GM10248 (cell line): ENCODE measurements at regions not wholly inside any gene's neighbourhood (a gene's known extent, or its start where the extent isn't known, plus 50 kb on each side); places are given as distances from the start of the nearest gene placed in this dataset.

Experiments
- CTCF ChIA-PET: fragments of 300-600 bp; sonication (Branson Sonifier 250); formaldehyde crosslinking; extraction: SDS; loops from one replicate; lab custom pipeline; 2021; ENCODE audit warnings: antibody characterized with exemption; lab: Yijun Ruan, JAX
- POLR2A ChIA-PET: fragments of 350-650 bp; sonication (Branson Sonifier 250); formaldehyde crosslinking; extraction: SDS; loops from one replicate; lab custom pipeline; 2020; ENCODE audit warnings: antibody characterized with exemption; lab: Yijun Ruan, JAX
- DNase-seq: peaks from one replicate; pipeline ENCODE4 v3.0.0; 2012; ENCODE audit errors: extremely low spot score
- TF ChIP-seq, protein P1 (sequence below): IDR thresholded peaks from 2 replicates; pipeline ENCODE4 v1.5.1; 2012; ENCODE audit warnings: mild to moderate bottlenecking, low read depth; ENCODE audit errors: extremely low read depth, missing control alignments, control extremely low read depth

DNA sequence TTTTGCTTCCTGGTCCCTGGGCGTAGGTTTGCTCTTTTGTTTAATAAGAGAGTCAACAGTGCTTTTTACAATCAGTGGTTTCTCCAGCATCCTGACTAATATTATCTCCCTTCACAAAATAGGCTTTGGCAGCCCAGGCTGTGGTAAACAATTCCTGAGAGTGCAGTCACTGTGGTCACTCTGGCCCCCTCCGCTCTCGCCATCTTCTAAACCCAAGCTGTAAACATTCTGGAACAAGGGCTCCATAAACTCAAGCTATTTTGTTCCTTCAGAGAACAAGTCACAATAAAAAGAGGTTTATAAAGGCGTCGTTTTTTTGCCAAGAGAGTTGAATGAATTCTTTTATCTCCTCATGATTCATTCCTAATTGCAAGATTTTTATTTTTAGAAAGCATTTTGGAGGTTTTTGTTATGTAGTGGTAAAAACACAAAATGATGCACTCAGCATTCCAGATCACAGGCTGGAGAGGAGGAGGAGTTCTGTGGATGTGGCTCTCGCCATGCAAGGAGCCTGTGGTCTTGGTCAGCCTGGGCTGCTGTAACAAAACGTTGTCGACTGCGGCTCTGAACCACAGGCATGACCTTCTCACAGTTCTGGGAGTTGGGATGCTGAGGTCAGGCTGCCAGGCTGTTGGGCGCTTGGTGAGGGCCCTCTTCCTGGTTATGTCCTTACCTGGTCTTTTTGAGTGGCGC lies 486.4 kb upstream of the FAT1 start:
- CTCF ChIA-PET, result no interaction called here
- no peak for DNase-seq
- POLR2A ChIA-PET, result no interaction called here
- TF ChIP-seq, protein P1, sequence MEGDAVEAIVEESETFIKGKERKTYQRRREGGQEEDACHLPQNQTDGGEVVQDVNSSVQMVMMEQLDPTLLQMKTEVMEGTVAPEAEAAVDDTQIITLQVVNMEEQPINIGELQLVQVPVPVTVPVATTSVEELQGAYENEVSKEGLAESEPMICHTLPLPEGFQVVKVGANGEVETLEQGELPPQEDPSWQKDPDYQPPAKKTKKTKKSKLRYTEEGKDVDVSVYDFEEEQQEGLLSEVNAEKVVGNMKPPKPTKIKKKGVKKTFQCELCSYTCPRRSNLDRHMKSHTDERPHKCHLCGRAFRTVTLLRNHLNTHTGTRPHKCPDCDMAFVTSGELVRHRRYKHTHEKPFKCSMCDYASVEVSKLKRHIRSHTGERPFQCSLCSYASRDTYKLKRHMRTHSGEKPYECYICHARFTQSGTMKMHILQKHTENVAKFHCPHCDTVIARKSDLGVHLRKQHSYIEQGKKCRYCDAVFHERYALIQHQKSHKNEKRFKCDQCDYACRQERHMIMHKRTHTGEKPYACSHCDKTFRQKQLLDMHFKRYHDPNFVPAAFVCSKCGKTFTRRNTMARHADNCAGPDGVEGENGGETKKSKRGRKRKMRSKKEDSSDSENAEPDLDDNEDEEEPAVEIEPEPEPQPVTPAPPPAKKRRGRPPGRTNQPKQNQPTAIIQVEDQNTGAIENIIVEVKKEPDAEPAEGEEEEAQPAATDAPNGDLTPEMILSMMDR, result no peak

DNA sequence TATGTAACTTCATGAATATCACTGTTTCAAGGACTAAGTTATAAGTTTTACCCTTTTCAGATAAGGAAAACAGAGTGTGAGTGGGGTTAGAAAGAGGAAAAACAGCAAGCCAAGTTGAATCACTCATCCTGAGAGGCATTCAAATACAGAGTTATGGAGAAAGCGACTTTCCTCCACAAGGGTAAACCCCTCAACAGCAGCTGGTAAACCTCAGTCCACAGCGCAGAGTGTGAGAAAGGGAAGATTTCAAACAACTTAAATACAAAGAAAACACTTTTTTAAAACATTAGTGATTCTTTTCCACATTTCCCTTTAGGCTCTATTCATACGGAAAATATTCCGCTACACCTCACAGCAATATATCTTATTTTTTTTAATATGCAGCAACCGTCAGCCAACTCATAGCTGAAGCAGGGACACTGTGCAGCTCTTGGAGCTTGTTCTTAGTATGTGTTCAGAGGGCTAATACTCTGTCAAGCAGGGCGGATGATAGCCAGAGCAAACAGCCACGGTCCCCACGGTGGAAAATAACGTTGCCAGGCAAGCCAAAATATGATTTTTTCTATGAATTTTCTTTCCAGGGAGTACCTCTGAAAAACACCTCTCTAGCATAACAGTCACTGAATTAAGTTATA lies 488.9 kb upstream of the FAT1 start:
- TF ChIP-seq, protein P1, result no peak
- ChIA-PET CTCF (no interaction called here), POLR2A (no interaction called here)
- no peak for DNase-seq

DNA sequence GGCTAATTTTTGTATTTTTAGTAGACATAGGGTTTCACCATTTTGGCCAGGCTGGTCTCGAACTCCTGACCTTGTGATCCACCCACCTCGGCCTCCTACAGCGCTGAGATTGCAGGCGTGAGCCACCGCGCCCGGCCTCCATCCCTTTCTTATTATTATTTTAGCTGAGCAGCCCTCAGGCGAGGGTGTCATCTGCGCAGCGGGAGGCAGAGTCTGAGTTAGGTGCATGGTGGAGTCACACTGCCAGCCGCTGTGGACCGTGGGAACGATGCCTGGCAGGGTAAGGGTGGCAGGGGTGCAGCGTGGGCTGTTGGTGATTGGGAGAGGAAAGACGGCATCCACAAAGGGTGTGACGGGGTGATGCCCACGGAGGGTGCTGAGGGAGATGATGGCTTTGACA lies 491.8 kb upstream of the FAT1 start:
- POLR2A ChIA-PET, result no interaction called here
- TF ChIP-seq, protein P1, result no peak
- CTCF ChIA-PET, result no interaction called here
- no peak for DNase-seq

DNA sequence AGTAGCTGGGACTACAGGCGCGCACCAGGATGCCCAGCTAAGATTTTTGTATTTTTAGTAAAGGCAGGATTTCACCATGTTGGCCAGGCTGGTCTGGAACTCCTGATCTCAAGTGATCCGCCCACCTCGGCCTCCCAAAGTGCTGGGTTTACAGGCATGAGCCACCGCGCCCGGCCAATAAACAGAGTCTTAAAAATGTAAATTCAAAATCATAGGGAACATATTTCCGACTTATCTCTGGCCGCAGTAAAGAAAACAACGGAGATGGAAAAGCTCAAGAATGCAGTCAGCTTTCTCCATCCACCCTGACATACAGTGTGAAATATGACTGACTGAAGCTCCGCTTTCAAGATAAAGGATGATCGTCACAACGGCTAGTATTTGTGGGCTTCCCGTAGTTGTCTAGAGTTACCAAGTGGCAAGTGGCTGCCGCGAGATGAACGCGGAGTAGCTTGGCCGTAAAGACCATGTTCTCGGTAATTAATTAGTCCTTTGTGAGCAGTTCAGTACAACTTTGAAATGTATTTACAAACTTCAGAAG lies 495.1 kb upstream of the FAT1 start:
- POLR2A ChIA-PET, result no interaction called here
- TF ChIP-seq, protein P1, result no peak
- DNase-seq, result no peak
- CTCF ChIA-PET, result interaction anchor here (1.1 to 2.0 kb wide), 2 partner anchors 10 to 14 kb away, joined by 3 to 4 read pairs; no protein-coding TSS in a partner anchor

DNA sequence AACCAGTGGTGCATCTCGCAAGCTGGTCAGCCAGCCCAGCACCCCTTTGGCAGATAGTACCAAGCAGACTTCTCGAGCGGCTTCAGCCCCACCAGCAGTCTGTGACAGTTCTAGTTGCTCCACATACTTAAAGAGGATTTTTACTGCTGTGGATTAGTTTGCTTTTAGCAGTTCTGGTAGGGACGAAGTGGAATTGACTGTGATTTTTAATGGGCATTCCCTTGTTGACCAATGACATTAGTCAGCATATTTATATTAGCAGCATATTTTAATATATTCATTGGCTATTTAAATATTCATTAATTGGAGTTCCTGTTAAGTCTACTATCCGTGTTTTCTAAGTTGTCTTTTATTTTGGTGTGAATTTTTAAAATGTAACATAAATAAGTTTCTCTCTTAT lies 500.9 kb upstream of the FAT1 start:
- ChIA-PET POLR2A (no interaction called here), CTCF (interaction anchor here (2.1 kb wide), 1 partner anchor 10 kb away, joined by 4 read pairs; no protein-coding TSS in a partner anchor)
- no peak for DNase-seq
- TF ChIP-seq, protein P1, result no peak

DNA sequence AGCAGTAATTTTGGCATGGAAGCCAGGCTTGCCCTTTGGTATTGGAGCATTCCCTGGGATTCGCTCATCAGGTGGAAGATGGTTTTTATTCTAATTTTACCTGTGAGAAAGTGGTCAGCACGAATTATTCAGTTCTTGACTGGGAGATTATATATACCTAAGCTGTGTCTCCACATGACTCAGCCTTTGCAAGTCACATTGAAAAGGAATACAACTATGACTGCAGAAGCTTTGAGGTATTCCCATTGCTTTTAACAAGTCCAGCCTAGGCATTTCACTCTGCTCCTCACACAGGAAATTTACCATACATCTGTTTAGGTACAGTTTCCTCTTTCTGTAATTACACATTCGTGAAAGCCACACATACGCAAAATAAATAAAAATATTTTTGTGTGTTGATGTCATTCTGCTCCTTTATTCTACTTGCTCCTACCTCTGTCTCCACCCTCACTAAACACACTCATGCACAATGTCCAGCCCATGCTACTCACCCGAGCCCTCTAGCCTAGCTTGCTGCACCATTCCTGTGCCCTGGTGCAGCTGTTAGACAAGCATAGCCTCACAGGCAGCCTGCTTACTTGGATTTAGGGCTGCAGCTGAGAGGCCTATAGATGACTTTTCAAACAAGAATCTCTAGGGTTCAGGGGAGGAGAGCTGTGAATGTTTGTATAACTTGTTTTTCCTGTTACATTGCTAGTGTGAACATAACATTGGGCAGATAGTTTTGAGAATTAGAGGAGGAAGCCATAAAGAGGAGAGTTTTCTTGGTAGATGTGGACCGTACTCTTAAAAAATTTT lies 504.4 kb upstream of the FAT1 start:
- ChIA-PET POLR2A (no interaction called here), CTCF (no interaction called here)
- TF ChIP-seq, protein P1, result no peak
- no peak for DNase-seq
